Lower lobe of right lung (tissue), 2 donors: ENCODE measurements at regions not wholly inside any gene's neighbourhood (a gene's known extent, or its start where the extent isn't known, plus 50 kb on each side); places are given as distances from the start of the nearest gene placed in this dataset.

Experiments used
- ATAC-seq, 2 donors: fragments of 200-7000 bp; cut with Tn5 transposase; one replicate each; pipeline ENCODE4 v1.9.1; 2020 to 2022; ENCODE audit warnings: mild to moderate bottlenecking in 2 of 2, moderate library complexity in 2 of 2
- DNase-seq: peaks from one replicate; pipeline ENCODE4 v3.0.0-alpha.2; 2020
- H3K27ac ChIP-seq: fragments of 200-600 bp; one replicate; pipeline ENCODE4 v1.8.0; 2022
- H3K27me3 ChIP-seq: fragments of 200-600 bp; one replicate; pipeline ENCODE4 v1.8.0; 2022; ENCODE audit warnings: low read depth
- H3K36me3 ChIP-seq: fragments of 200-600 bp; one replicate; pipeline ENCODE4 v1.8.0; 2022; ENCODE audit warnings: mild to moderate bottlenecking
- H3K4me1 ChIP-seq: fragments of 200-600 bp; one replicate; pipeline ENCODE4 v1.8.0; 2022
- H3K4me3 ChIP-seq: fragments of 200-600 bp; one replicate; pipeline ENCODE4 v1.8.0; 2022; ENCODE audit warnings: mild to moderate bottlenecking
- H3K9me3 ChIP-seq: fragments of 200-600 bp; one replicate; pipeline ENCODE4 v1.8.0; 2022
- CTCF ChIP-seq: fragments of 200-600 bp; IDR thresholded peaks from one replicate; pipeline ENCODE4 v1.8.0; 2022; ENCODE audit warnings: antibody characterized with exemption, mild to moderate bottlenecking
- intact Hi-C: fragments of 100-400 bp; cut with DNase I; formaldehyde crosslinking; loops from one replicate; pipeline ENCODE4 v1.11.0; 2022
- donor health status: DM: no; HTN: yes; CAD: no; lungs with severe emphysema.

DNA sequence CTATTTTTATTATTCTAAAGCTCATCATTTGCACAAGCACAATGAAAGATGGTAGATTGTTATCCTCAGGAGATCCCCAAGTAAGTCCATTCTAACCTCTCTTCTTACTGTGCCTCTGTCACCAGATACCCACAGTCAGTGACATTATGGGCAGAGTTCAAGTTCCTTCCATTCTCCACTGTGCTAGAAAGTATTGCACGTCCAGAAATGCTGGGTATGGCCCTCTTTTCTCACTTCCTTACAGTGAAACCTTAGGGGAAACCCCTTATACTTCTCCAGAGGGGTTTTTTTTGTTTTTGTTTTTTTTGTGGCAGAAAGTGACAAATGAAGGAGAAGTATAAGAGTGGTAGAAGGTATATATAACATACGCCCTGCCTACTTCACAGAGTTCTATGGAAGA, 102.9 kb downstream of the DIO2 start:
- Histone ChIP-seq H3K27me3 (no peaks in the 10 kb centered on the region), H3K4me1 (no peaks in the 10 kb centered on the region), H3K4me3 (no peak overlapping the region), H3K36me3 (no peaks in the 10 kb centered on the region), H3K9me3 (no peaks in the 10 kb centered on the region), H3K27ac (no peak overlapping the region)
- intact Hi-C loops: no loop called here
- ATAC-seq (no peak), DNase-seq (no peak)
- TF ChIP-seq CTCF: no peak

GRCh38 chr14:80105488-80105994, 105.8 kb downstream of the DIO2 start:
- Histone ChIP-seq H3K27ac (no peak overlapping the region), H3K36me3 (no peaks in the 10 kb centered on the region), H3K9me3 (no peaks in the 10 kb centered on the region), H3K4me1 (no peaks in the 10 kb centered on the region), H3K4me3 (no peak overlapping the region), H3K27me3 (no peaks in the 10 kb centered on the region)
- ATAC-seq: no peak
- TF ChIP-seq CTCF: no peak
- intact Hi-C loops: no loop called here
- no peak for DNase-seq

DNA sequence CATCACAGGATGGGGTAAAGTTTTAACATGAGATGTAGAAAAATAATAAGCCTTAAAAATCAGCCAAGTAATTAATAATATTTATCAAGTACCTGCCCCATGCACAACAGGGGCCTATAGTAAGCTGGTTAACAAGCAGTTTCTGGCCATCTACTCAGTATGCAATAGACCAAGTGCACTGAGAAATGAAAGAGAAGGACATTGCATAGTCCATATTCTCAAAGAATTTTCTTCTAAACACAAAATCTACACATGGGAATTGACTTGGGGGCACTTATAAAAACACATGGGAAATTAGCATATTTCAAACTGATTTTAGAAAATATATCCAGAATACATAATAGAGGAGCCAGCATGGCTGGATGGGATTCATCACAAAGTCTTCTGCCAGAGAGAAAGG, 109.5 kb downstream of the DIO2 start:
- Histone ChIP-seq H3K4me3 (no peak overlapping the region), H3K36me3 (no peaks in the 10 kb centered on the region), H3K9me3 (no peaks in the 10 kb centered on the region), H3K27me3 (no peaks in the 10 kb centered on the region), H3K27ac (no peak overlapping the region), H3K4me1 (no peaks in the 10 kb centered on the region)
- no peak for TF ChIP-seq CTCF
- no peak for ATAC-seq
- DNase-seq: no peak
- intact Hi-C loops: no loop called here

- Histone ChIP-seq H3K27me3 (no peaks in the 10 kb centered on the region), H3K4me3 (no peak overlapping the region), H3K36me3 (no peaks in the 10 kb centered on the region), H3K4me1 (no peaks in the 10 kb centered on the region), H3K9me3 (no peaks in the 10 kb centered on the region), H3K27ac (no peak overlapping the region)
- no peak for DNase-seq
- no peak for TF ChIP-seq CTCF
- intact Hi-C loops: no loop called here
- no peak for ATAC-seq
Observed at GRCh38 chr14:80100681-80101080, 110.6 kb downstream of the DIO2 start.

DNA sequence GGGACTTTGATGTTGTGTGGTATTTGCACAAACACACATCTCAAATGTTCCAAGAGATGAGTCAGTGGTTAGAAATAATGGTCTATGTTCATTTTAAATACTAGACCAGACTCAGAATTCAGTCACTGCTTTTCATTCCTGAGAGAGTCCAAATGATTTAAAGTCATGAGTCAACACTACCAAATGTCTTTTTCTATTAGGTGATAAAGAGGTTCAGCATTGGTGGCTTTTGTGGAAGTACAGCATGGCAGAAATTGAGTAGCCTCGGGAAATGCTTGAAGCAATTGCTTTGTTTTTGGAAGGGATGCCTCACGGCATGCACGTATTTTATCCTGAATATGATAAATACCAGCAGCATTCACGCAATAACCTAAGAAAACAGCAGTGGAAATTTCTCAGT, 115.7 kb downstream of the DIO2 start:
- H3K27me3 ChIP-seq: no peaks in the 10 kb centered on the region
- H3K4me1 ChIP-seq: no peaks in the 10 kb centered on the region
- H3K9me3 ChIP-seq: no peaks in the 10 kb centered on the region
- DNase-seq (no peak), ATAC-seq (no peak)
- no peak overlapping the region for H3K4me3 ChIP-seq
- no peaks in the 10 kb centered on the region for H3K36me3 ChIP-seq
- H3K27ac ChIP-seq: no peak overlapping the region
- intact Hi-C loops: no loop called here
- no peak for TF ChIP-seq CTCF

DNA sequence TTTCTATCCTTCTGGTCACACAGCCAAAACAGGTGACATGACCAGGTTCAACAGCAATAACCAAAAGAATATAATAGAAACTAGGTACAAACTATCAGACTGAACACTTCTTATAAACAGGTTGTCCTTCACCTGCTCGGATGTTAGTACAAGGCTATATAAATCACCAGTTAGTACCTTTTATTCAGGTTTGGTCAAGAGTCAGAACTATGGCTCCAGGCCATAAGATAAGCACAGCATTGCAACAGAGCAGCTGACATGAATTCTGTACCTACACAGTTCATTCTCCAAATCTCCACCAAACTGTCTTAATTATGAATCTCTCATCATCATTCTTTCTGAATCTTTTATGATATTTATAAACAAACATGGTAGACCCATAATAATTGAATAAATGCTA, 123.9 kb downstream of the DIO2 start:
- no peak for ATAC-seq
- no peaks in the 10 kb centered on the region for H3K36me3 ChIP-seq
- intact Hi-C loops: no loop called here

More for the DNA sequence above, 123.9 kb downstream of the DIO2 start:
- Histone ChIP-seq H3K9me3 (no peaks in the 10 kb centered on the region), H3K4me3 (no peak overlapping the region), H3K27me3 (no peaks in the 10 kb centered on the region), H3K27ac (no peak overlapping the region), H3K4me1 (no peaks in the 10 kb centered on the region)
- no peak for TF ChIP-seq CTCF
- no peak for DNase-seq
